H1 (cell line): ENCODE measurements at regions not wholly inside any gene's neighbourhood (a gene's known extent, or its start where the extent isn't known, plus 50 kb on each side); places are given as distances from the start of the nearest gene placed in this dataset.

Source experiments
- ATF2 ChIP-seq: IDR thresholded peaks from 2 replicates; pipeline ENCODE4 v1.6.1; 2012; ENCODE audit warnings: low read length, inconsistent platforms
- CTCF ChIP-seq, 3 experiments: IDR thresholded peaks; 1 replicate in 2 of 3; 2 replicates in 1 of 3; pipeline versions ENCODE4 v1.5.1 to v1.6.1; 2011; ENCODE audit warnings: low read length in 3 of 3, mild to moderate bottlenecking in 3 of 3, inconsistent platforms in 2 of 3, low read depth in 1 of 3, moderate library complexity in 1 of 3; ENCODE audit not compliant: insufficient read depth in 1 of 3; ENCODE audit errors: control extremely low read depth in 1 of 3
- EZH2 ChIP-seq: fragments of 200-600 bp; sonication (generic); IDR thresholded peaks from 2 replicates; pipeline ENCODE4 v1.7.1; 2012; ENCODE audit warnings: low read depth, mild to moderate bottlenecking, moderate library complexity, low read length, inconsistent platforms; ENCODE audit not compliant: severe bottlenecking
- JUN ChIP-seq: IDR thresholded peaks from 2 replicates; pipeline ENCODE4 v1.6.1; 2011; ENCODE audit warnings: low read depth, mild to moderate bottlenecking, improper control_type of control experiment, low read length
- POLR2A ChIP-seq, 2 experiments: IDR thresholded peaks; 1 replicate in 1 of 2; 2 replicates in 1 of 2; pipeline ENCODE4 v1.6.1; 2011; ENCODE audit warnings: low read depth in 2 of 2, low read length in 2 of 2, mild to moderate bottlenecking in 2 of 2; ENCODE audit errors: control extremely low read depth in 1 of 2
- POLR2AphosphoS5 ChIP-seq: IDR thresholded peaks from 2 replicates; pipeline ENCODE4 v1.6.1; 2011; ENCODE audit warnings: low read depth, low read length
- RAD21 ChIP-seq, 2 experiments: IDR thresholded peaks in 1 of 2; conservative IDR thresholded peaks in 1 of 2; 2 replicates each; pipeline ENCODE4 v1.6.1; 2011; ENCODE audit warnings: low read depth in 2 of 2, low read length in 2 of 2, improper control_type of control experiment in 1 of 2, inconsistent platforms in 1 of 2, mild to moderate bottlenecking in 1 of 2, moderate library complexity in 1 of 2
- RFX5 ChIP-seq: IDR thresholded peaks from 2 replicates; pipeline ENCODE4 v1.6.1; 2011; ENCODE audit warnings: low read depth, low read length, improper control_type of control experiment, borderline replicate concordance
- SP1 ChIP-seq: IDR thresholded peaks from 2 replicates; pipeline ENCODE4 v1.6.1; 2011; ENCODE audit warnings: low read depth, low read length
- ZNF274 ChIP-seq: IDR thresholded peaks from 2 replicates; pipeline ENCODE4 v1.7.0; 2012; ENCODE audit warnings: low read length, borderline replicate concordance; ENCODE audit errors: extremely low read depth

GRCh38 chr13:80204642-80205041 lies 136.3 kb downstream of the SPRY2 start:
- no peak for TF ChIP-seq CTCF (IDR thresholded peaks at IDR 0.05; ENCODE audit: control extremely low read depth in 1 of 3, insufficient read depth in 1 of 3, low read depth in 1 of 3, low read length in 3 of 3)
- TF ChIP-seq ATF2: no peak
- no peak for TF ChIP-seq POLR2AphosphoS5
- no peak for TF ChIP-seq EZH2
- no peak for TF ChIP-seq POLR2A (IDR thresholded peaks at IDR 0.05; ENCODE audit: control extremely low read depth in 1 of 2, low read depth in 2 of 2, low read length in 2 of 2)
- no peak for TF ChIP-seq ZNF274
- TF ChIP-seq RAD21 (IDR thresholded peaks at IDR 0.05 in 1 of 2, conservative IDR thresholded peaks at IDR 0.05 in 1 of 2; ENCODE audit: low read depth in 2 of 2, low read length in 2 of 2): no peak
- TF ChIP-seq RFX5: no peak
- no peak for TF ChIP-seq SP1
- TF ChIP-seq JUN: no peak
